Adrenal gland (tissue), 5 donors: ENCODE measurements at regions not wholly inside any gene's neighbourhood (a gene's known extent, or its start where the extent isn't known, plus 50 kb on each side); places are given as distances from the start of the nearest gene placed in this dataset.

Experiments used
- POLR2A ChIP-seq, 2 donors: fragments of 450-650 bp; IDR thresholded peaks; one replicate each; pipeline ENCODE4 v1.6.1; 2017; ENCODE audit warnings: antibody characterized with exemption in 2 of 2, mild to moderate bottlenecking in 2 of 2, moderate library complexity in 1 of 2
- TF ChIP-seq, protein P1 (sequence below), 6 experiments: fragments of 450-650 bp in 4 of 6; fragments of 200-600 bp in 2 of 6; sonication (generic) in 1 of 6; IDR thresholded peaks; 1 replicate in 5 of 6; 2 replicates in 1 of 6; pipeline versions ENCODE4 v1.5.1 to v1.8.0; 2016 to 2021; ENCODE audit warnings: antibody characterized with exemption in 6 of 6, mild to moderate bottlenecking in 2 of 6, moderate library complexity in 1 of 6
- donor health status: DM: no; HTN: no; CAD: no.

DNA sequence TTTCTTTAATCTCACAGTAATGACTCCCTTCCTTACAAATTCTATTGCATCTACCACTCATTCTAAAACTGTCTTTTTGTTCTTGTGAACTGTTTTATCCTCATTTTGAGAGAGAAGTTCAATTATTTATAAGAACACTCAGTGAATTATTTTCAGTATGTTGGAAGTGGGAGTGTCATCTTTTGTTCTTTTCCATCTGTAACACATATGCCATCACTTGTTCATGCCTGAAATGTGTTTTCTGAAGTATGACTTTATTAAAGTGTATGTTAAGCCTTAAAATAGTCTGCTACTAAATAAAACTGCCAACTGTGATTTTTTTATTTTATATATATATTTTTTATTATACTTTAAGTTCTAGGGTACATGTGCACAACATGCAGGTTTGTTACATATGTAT, 623.0 kb upstream of the CBLB start:
- TF ChIP-seq POLR2A (IDR thresholded peaks at IDR 0.05): no peak
- TF ChIP-seq, protein P1, sequence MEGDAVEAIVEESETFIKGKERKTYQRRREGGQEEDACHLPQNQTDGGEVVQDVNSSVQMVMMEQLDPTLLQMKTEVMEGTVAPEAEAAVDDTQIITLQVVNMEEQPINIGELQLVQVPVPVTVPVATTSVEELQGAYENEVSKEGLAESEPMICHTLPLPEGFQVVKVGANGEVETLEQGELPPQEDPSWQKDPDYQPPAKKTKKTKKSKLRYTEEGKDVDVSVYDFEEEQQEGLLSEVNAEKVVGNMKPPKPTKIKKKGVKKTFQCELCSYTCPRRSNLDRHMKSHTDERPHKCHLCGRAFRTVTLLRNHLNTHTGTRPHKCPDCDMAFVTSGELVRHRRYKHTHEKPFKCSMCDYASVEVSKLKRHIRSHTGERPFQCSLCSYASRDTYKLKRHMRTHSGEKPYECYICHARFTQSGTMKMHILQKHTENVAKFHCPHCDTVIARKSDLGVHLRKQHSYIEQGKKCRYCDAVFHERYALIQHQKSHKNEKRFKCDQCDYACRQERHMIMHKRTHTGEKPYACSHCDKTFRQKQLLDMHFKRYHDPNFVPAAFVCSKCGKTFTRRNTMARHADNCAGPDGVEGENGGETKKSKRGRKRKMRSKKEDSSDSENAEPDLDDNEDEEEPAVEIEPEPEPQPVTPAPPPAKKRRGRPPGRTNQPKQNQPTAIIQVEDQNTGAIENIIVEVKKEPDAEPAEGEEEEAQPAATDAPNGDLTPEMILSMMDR (IDR thresholded peaks at IDR 0.05): no peak
